SK-N-SH treated with all-trans-retinoic acid at 6 μM for 48 hours (cell line): ENCODE measurements at regions not wholly inside any gene's neighbourhood (a gene's known extent, or its start where the extent isn't known, plus 50 kb on each side); places are given as distances from the start of the nearest gene placed in this dataset.

Experiments used
- ATAC-seq: fragments of 200-7000 bp; cut with Tn5 transposase; 3 replicates; pipeline ENCODE4 v1.9.1; 2020; ENCODE audit warnings: mild to moderate bottlenecking, moderate library complexity
- ARNTL ChIP-seq: fragments of 450-650 bp; formaldehyde crosslinking; IDR thresholded peaks from 2 replicates; pipeline ENCODE4 v1.5.0; 2020; ENCODE audit warnings: low read depth, mild to moderate bottlenecking, moderate library complexity, borderline replicate concordance
- BACH2 ChIP-seq: fragments of 250-450 bp; sonication (Bioruptor Pico); IDR thresholded peaks from 2 replicates; pipeline ENCODE4 v1.9.0; 2021; ENCODE audit warnings: mild to moderate bottlenecking, borderline replicate concordance
- CREB5 ChIP-seq: fragments of 250-450 bp; sonication (Bioruptor Pico); IDR thresholded peaks from 2 replicates; pipeline ENCODE4 v1.5.1; 2020; ENCODE audit warnings: low read depth, mild to moderate bottlenecking, moderate library complexity
- CSRNP3 ChIP-seq: fragments of 250-450 bp; sonication (Bioruptor Pico); IDR thresholded peaks from 2 replicates; pipeline ENCODE4 v1.5.1; 2021; ENCODE audit warnings: mild to moderate bottlenecking, moderate library complexity
- ESRRG ChIP-seq: fragments of 250-450 bp; sonication (Bioruptor Pico); IDR thresholded peaks from 2 replicates; pipeline ENCODE4 v1.6.1; 2021; ENCODE audit warnings: mild to moderate bottlenecking
- GLIS3 ChIP-seq: fragments of 250-450 bp; sonication (Bioruptor Pico); IDR thresholded peaks from 2 replicates; pipeline ENCODE4 v1.5.0; 2020; ENCODE audit warnings: mild to moderate bottlenecking, moderate library complexity
- ISL1 ChIP-seq: fragments of 250-450 bp; sonication (Bioruptor Pico); IDR thresholded peaks from 2 replicates; pipeline ENCODE4 v2.1.2; 2022; ENCODE audit warnings: mild to moderate bottlenecking, moderate library complexity
- OSR1 ChIP-seq: fragments of 250-450 bp; sonication (Bioruptor Pico); IDR thresholded peaks from 2 replicates; pipeline ENCODE4 v1.8.0; 2022; ENCODE audit warnings: moderate library complexity, mild to moderate bottlenecking, inconsistent platforms
- PATZ1 ChIP-seq: fragments of 250-450 bp; sonication (Bioruptor Pico); IDR thresholded peaks from 2 replicates; pipeline ENCODE4 v1.8.0; 2020; ENCODE audit warnings: mild to moderate bottlenecking, moderate library complexity, borderline replicate concordance
- POU6F1 ChIP-seq: fragments of 250-450 bp; sonication (Bioruptor Pico); IDR thresholded peaks from 2 replicates; pipeline ENCODE4 v1.8.0; 2021; ENCODE audit warnings: low read depth, mild to moderate bottlenecking, moderate library complexity, borderline replicate concordance
- PPARA ChIP-seq: fragments of 250-450 bp; sonication (Bioruptor Pico); IDR thresholded peaks from 2 replicates; pipeline ENCODE4 v1.5.0; 2020; ENCODE audit warnings: mild to moderate bottlenecking, borderline replicate concordance
- RARB ChIP-seq: fragments of 250-450 bp; sonication (Bioruptor Pico); IDR thresholded peaks from 2 replicates; pipeline ENCODE4 v1.8.0; 2021; ENCODE audit warnings: mild to moderate bottlenecking, moderate library complexity
- SNAI2 ChIP-seq: fragments of 250-450 bp; sonication (Bioruptor Pico); IDR thresholded peaks from 2 replicates; pipeline ENCODE4 v1.5.0; 2020; ENCODE audit warnings: mild to moderate bottlenecking, moderate library complexity
- TCF4 ChIP-seq: fragments of 250-450 bp; sonication (Bioruptor Pico); IDR thresholded peaks from 2 replicates; pipeline ENCODE4 v1.8.0; 2021; ENCODE audit warnings: mild to moderate bottlenecking, moderate library complexity, borderline replicate concordance
- TOX ChIP-seq: fragments of 250-450 bp; sonication (Bioruptor Pico); IDR thresholded peaks from 2 replicates; pipeline ENCODE4 v1.8.0; 2021; ENCODE audit warnings: mild to moderate bottlenecking, moderate library complexity, borderline replicate concordance
- TSHZ2 ChIP-seq: fragments of 250-450 bp; sonication (Bioruptor Pico); IDR thresholded peaks from 2 replicates; pipeline ENCODE4 v1.5.0; 2020; ENCODE audit warnings: mild to moderate bottlenecking, moderate library complexity
- ZC3H10 ChIP-seq: fragments of 250-450 bp; sonication (Bioruptor Pico); IDR thresholded peaks from 2 replicates; pipeline ENCODE4 v1.5.1; 2021; ENCODE audit warnings: mild to moderate bottlenecking, moderate library complexity
- ZFP3 ChIP-seq: fragments of 250-450 bp; sonication (Bioruptor Pico); IDR thresholded peaks from 2 replicates; pipeline ENCODE4 v1.5.0; 2020; ENCODE audit warnings: mild to moderate bottlenecking, moderate library complexity
- ZFP30 ChIP-seq: fragments of 450-650 bp; formaldehyde crosslinking; IDR thresholded peaks from 2 replicates; pipeline ENCODE4 v1.5.0; 2022; ENCODE audit warnings: mild to moderate bottlenecking, moderate library complexity
- ZNF70 ChIP-seq: fragments of 450-650 bp; formaldehyde crosslinking; IDR thresholded peaks from 2 replicates; pipeline ENCODE4 v1.5.0; 2020; ENCODE audit warnings: mild to moderate bottlenecking, moderate library complexity
- ZNF8 ChIP-seq: fragments of 450-650 bp; formaldehyde crosslinking; IDR thresholded peaks from 2 replicates; pipeline ENCODE4 v1.5.0; 2020; ENCODE audit warnings: mild to moderate bottlenecking, moderate library complexity

GRCh38 chr13:77386046-77386445, 59.2 kb upstream of the MYCBP2 start (continued):
- TF ChIP-seq POU6F1 (CRISPR knock-in tag) (no peak), ARNTL (CRISPR knock-in tag) (no peak), PPARA (CRISPR knock-in tag) (no peak), TCF4 (no peak), ZFP3 (no peak), OSR1 (CRISPR knock-in tag) (no peak), GLIS3 (no peak)
- TF ChIP-seq, all 23 proteins: peak for 0

- TF ChIP-seq TSHZ2 (no peak), PATZ1 (no peak), ISL1 (CRISPR knock-in tag) (peak; percentile 93), ZNF70 (no peak), ZFP30 (CRISPR knock-in tag) (no peak), CREB5 (CRISPR knock-in tag) (peak; percentile 82), ZC3H10 (CRISPR knock-in tag) (peak; percentile 60), ZFP3 (no peak), GLIS3 (no peak), CSRNP3 (no peak)
- peak; percentile 81 for ATAC-seq
Observed at GRCh38 chr13:77384999-77385398, 58.1 kb upstream of the MYCBP2 start.

- ATAC-seq, result no peak
- no peak for TF ChIP-seq RARB (CRISPR knock-in tag)
- TF ChIP-seq ZFP30 (CRISPR knock-in tag), result no peak
- no peak for TF ChIP-seq TCF4
- TF ChIP-seq OSR1 (CRISPR knock-in tag), result no peak
- no peak for TF ChIP-seq BACH2
- TF ChIP-seq ZC3H10 (CRISPR knock-in tag), result no peak
- no peak for TF ChIP-seq GLIS3
- no peak for TF ChIP-seq CREB5 (CRISPR knock-in tag)
- TF ChIP-seq ZNF8, result no peak
Observed at GRCh38 chr13:77383097-77383496, 56.2 kb upstream of the MYCBP2 start.

- no peak for ATAC-seq
- TF ChIP-seq ZNF70 (no peak), ZC3H10 (CRISPR knock-in tag) (no peak), OSR1 (CRISPR knock-in tag) (no peak), TCF4 (no peak), TOX (CRISPR knock-in tag) (no peak), BACH2 (no peak), ZFP30 (CRISPR knock-in tag) (no peak), ISL1 (CRISPR knock-in tag) (no peak), ARNTL (CRISPR knock-in tag) (no peak), SNAI2 (CRISPR knock-in tag) (no peak), RARB (CRISPR knock-in tag) (no peak), ESRRG (CRISPR knock-in tag) (no peak), CSRNP3 (no peak), POU6F1 (CRISPR knock-in tag) (no peak)
Observed at GRCh38 chr13:77381059-77381458, 54.2 kb upstream of the MYCBP2 start.
